ENCODE measurements at regions not wholly inside any gene's neighbourhood (a gene's known extent, or its start where the extent isn't known, plus 50 kb on each side); places are given as distances from the start of the nearest gene placed in this dataset.

DNA sequence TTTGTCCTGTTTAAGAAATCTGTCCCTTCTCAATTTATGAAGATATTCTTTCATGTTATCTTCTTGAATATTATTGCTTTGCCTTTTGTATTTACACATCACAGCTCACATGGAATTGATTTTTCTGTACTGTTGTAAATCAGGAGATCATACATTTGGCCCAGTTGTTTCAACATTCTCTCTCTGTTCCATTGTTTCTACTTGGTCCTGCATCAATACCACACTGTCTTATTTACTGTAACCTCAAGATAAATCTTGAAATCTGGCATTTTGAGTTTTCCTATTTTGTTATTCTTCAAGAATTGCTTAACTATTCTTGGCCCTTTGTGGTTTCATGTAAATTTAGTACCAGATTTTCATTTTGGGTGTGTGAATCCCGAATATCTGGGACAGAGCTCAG lies 121.7 kb upstream of the CCN2 start:
- DNase-seq (ENCODE audit: low read depth, low spot score) = no peak
- no peaks in the 10 kb centered on the region for H3K27me3 ChIP-seq (ENCODE audit: insufficient read depth, insufficient read length)
- no peaks in the 10 kb centered on the region for H3K9me3 ChIP-seq (ENCODE audit: insufficient read depth, low read length)
- H3K4me3 ChIP-seq (ENCODE audit: insufficient read length, low read depth) = no peak overlapping the region
- no peaks in the 10 kb centered on the region for H3K4me1 ChIP-seq (ENCODE audit: insufficient read depth, insufficient read length)
- no peaks in the 10 kb centered on the region for H3K36me3 ChIP-seq (ENCODE audit: insufficient read depth, insufficient read length, low read length)
- H3K9ac ChIP-seq (ENCODE audit: insufficient read length, low read depth) = no peak overlapping the region
- no peak for TF ChIP-seq SUZ12 (IDR thresholded peaks at IDR 0.05; ENCODE audit: extremely low read depth, insufficient read depth, insufficient read length)
- no peak for TF ChIP-seq YY1 (IDR thresholded peaks at IDR 0.05; ENCODE audit: insufficient read depth, insufficient read length)
- TF ChIP-seq ZNF274 (IDR thresholded peaks at IDR 0.05; ENCODE audit: low read depth, low read length) = no peak

DNA sequence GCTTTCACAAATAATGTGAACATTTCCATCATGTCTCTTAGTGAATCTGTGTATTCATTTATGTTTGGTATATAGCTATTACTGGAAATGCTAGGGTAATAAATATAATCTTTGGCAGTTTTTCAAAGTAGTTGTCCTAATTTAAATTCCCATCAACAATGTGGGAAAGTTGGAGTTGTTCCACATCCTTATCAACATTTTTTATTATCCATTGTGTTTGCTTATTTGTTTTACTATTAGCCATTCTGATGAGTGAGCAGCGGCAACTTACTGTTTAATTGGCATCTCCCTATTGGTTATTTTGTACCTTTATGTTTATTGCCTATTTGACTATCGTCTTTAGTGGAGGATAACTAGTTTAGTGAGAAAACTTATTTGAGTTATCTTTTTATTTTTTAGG lies 121.1 kb upstream of the CCN2 start:
- no peak for TF ChIP-seq ZNF274 (IDR thresholded peaks at IDR 0.05; ENCODE audit: low read depth, low read length)
- TF ChIP-seq YY1 (IDR thresholded peaks at IDR 0.05; ENCODE audit: insufficient read depth, insufficient read length) = no peak
- TF ChIP-seq SUZ12 (IDR thresholded peaks at IDR 0.05; ENCODE audit: extremely low read depth, insufficient read depth, insufficient read length) = no peak
- Histone ChIP-seq H3K27me3 (ENCODE audit: insufficient read depth, insufficient read length) (no peaks in the 10 kb centered on the region), H3K4me1 (ENCODE audit: insufficient read depth, insufficient read length) (no peaks in the 10 kb centered on the region), H3K9me3 (ENCODE audit: insufficient read depth, low read length) (no peaks in the 10 kb centered on the region), H3K4me3 (ENCODE audit: insufficient read length, low read depth) (no peak overlapping the region), H3K9ac (ENCODE audit: insufficient read length, low read depth) (no peak overlapping the region), H3K36me3 (ENCODE audit: insufficient read depth, insufficient read length, low read length) (no peaks in the 10 kb centered on the region)
- no peak for DNase-seq (ENCODE audit: low read depth, low spot score)

DNA sequence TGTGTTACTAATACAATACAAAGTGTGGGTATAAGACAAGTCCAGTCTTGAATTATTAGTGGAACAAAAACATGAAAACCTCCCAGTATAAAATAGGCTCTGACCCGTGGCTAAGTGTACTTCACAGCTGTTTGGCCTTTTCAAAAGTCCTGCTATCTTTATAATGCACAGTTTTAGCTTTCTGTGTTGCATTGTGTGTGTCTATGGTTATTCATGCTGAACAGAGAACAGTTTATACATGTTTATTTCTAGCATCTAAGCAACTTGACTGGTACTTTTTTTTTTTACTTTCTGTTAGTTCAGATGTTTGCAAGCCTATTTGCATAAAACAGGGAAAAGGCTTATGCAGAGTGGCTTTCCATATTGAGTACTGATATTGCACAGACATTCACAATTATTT lies 119.2 kb upstream of the CCN2 start:
- no peaks in the 10 kb centered on the region for H3K4me1 ChIP-seq (ENCODE audit: insufficient read depth, insufficient read length)
- TF ChIP-seq YY1 (IDR thresholded peaks at IDR 0.05; ENCODE audit: insufficient read depth, insufficient read length) = no peak
- H3K36me3 ChIP-seq (ENCODE audit: insufficient read depth, insufficient read length, low read length) = no peaks in the 10 kb centered on the region
- no peak overlapping the region for H3K9ac ChIP-seq (ENCODE audit: insufficient read length, low read depth)
- H3K9me3 ChIP-seq (ENCODE audit: insufficient read depth, low read length) = no peaks in the 10 kb centered on the region
- H3K27me3 ChIP-seq (ENCODE audit: insufficient read depth, insufficient read length) = no peaks in the 10 kb centered on the region
- no peak for DNase-seq (ENCODE audit: low read depth, low spot score)
- no peak overlapping the region for H3K4me3 ChIP-seq (ENCODE audit: insufficient read length, low read depth)

DNA sequence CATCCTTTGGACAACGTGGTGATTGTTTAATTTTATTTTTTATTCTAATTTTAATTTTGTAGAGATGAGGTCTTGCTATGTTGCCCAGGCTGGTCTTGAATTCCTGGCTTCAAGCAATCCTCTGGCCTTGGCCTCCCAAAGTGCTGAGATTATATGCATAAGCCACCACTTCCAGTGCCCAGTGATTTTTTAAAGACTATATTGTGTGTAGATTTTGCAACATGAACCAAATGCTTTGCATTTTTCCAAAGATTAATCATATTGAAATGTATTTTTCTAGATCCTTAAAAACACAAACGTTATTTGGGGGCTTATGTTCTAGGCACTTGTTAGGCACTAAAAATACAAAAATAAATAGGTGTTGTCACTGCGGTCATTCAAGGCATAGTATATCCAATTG lies 117.6 kb upstream of the CCN2 start:
- Histone ChIP-seq H3K9me3 (ENCODE audit: insufficient read depth, low read length) (no peaks in the 10 kb centered on the region), H3K4me3 (ENCODE audit: insufficient read length, low read depth) (no peak overlapping the region), H3K9ac (ENCODE audit: insufficient read length, low read depth) (no peak overlapping the region), H3K27me3 (ENCODE audit: insufficient read depth, insufficient read length) (no peaks in the 10 kb centered on the region), H3K4me1 (ENCODE audit: insufficient read depth, insufficient read length) (no peaks in the 10 kb centered on the region), H3K36me3 (ENCODE audit: insufficient read depth, insufficient read length, low read length) (no peaks in the 10 kb centered on the region)
- DNase-seq (ENCODE audit: low read depth, low spot score) = no peak
- TF ChIP-seq ZNF274 (IDR thresholded peaks at IDR 0.05; ENCODE audit: low read depth, low read length) (no peak), SUZ12 (IDR thresholded peaks at IDR 0.05; ENCODE audit: extremely low read depth, insufficient read depth, insufficient read length) (no peak), YY1 (IDR thresholded peaks at IDR 0.05; ENCODE audit: insufficient read depth, insufficient read length) (no peak)

DNA sequence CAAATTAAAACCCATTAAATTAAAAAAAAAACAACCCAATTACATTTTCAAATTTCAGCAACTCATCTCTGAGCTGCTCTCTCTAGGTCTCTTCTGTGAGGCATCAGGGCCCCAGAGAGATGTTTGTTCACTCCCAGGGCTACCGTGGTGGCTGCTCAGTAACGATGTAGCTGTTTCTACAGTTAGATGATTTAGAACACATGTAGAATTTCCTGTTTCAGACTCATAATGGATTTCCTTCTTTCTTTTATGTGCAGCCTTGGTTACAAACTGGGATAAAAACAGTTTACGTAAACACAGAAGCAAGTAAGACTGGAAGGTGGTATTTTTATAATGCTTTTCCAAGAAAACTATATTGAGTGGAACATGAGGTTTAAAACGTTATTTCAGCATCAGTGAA lies 116.1 kb upstream of the CCN2 start:
- Histone ChIP-seq H3K9me3 (ENCODE audit: insufficient read depth, low read length) (no peaks in the 10 kb centered on the region), H3K4me3 (ENCODE audit: insufficient read length, low read depth) (no peak overlapping the region), H3K9ac (ENCODE audit: insufficient read length, low read depth) (no peak overlapping the region), H3K36me3 (ENCODE audit: insufficient read depth, insufficient read length, low read length) (no peaks in the 10 kb centered on the region), H3K27me3 (ENCODE audit: insufficient read depth, insufficient read length) (no peaks in the 10 kb centered on the region), H3K4me1 (ENCODE audit: insufficient read depth, insufficient read length) (no peaks in the 10 kb centered on the region)
- no peak for DNase-seq (ENCODE audit: low read depth, low spot score)
- TF ChIP-seq ZNF274 (IDR thresholded peaks at IDR 0.05; ENCODE audit: low read depth, low read length) (no peak), YY1 (IDR thresholded peaks at IDR 0.05; ENCODE audit: insufficient read depth, insufficient read length) (no peak), SUZ12 (IDR thresholded peaks at IDR 0.05; ENCODE audit: extremely low read depth, insufficient read depth, insufficient read length) (no peak)

DNA sequence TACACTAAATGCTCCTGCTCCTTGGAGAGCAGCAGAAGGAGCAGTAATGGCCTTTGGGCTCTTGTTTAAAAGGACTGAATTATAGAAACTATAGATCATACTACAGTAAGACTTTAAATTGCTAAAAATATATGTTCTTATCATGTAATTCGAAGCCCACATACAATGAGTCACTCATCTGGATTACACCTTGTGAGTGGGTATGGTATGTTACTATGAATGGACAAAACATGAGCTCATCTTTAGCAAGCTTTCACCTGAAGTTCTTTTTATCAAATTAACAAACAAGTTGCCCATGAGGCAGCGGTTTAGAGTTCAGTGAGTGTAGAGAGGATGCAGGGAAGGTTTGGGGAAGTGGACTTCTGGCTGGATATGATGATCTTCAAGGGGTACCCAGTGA lies 114.4 kb upstream of the CCN2 start:
- H3K36me3 ChIP-seq (ENCODE audit: insufficient read depth, insufficient read length, low read length) = no peaks in the 10 kb centered on the region
- H3K9me3 ChIP-seq (ENCODE audit: insufficient read depth, low read length) = no peaks in the 10 kb centered on the region
- no peak overlapping the region for H3K4me3 ChIP-seq (ENCODE audit: insufficient read length, low read depth)
- TF ChIP-seq ZNF274 (IDR thresholded peaks at IDR 0.05; ENCODE audit: low read depth, low read length) (no peak), YY1 (IDR thresholded peaks at IDR 0.05; ENCODE audit: insufficient read depth, insufficient read length) (no peak), SUZ12 (IDR thresholded peaks at IDR 0.05; ENCODE audit: extremely low read depth, insufficient read depth, insufficient read length) (no peak)
- no peaks in the 10 kb centered on the region for H3K27me3 ChIP-seq (ENCODE audit: insufficient read depth, insufficient read length)
- H3K9ac ChIP-seq (ENCODE audit: insufficient read length, low read depth) = no peak overlapping the region
- no peak for DNase-seq (ENCODE audit: low read depth, low spot score)
- H3K4me1 ChIP-seq (ENCODE audit: insufficient read depth, insufficient read length) = no peaks in the 10 kb centered on the region

DNA sequence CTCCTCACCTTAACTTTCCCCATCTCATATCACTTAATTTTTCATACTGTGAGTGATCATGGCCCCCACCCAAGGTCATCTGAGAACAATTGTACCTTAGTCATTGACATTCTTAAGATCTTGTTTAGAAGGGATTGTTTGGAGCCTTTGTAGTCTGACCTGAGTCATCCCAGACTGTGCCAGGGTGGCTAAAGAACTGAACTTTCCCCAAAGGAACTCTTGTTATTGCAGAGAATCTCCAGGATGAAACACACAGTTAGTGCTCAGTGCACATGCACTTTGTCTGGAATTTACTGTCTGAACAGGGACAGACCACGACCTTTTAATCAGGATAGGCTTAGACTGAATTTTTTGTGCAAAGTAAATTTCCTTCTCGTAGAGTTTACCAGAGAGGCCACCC lies 112.6 kb upstream of the CCN2 start:
- Histone ChIP-seq H3K4me3 (ENCODE audit: insufficient read length, low read depth) (no peak overlapping the region), H3K36me3 (ENCODE audit: insufficient read depth, insufficient read length, low read length) (no peaks in the 10 kb centered on the region), H3K4me1 (ENCODE audit: insufficient read depth, insufficient read length) (no peaks in the 10 kb centered on the region), H3K27me3 (ENCODE audit: insufficient read depth, insufficient read length) (no peaks in the 10 kb centered on the region), H3K9me3 (ENCODE audit: insufficient read depth, low read length) (no peaks in the 10 kb centered on the region), H3K9ac (ENCODE audit: insufficient read length, low read depth) (no peak overlapping the region)
- TF ChIP-seq SUZ12 (IDR thresholded peaks at IDR 0.05; ENCODE audit: extremely low read depth, insufficient read depth, insufficient read length) (no peak), YY1 (IDR thresholded peaks at IDR 0.05; ENCODE audit: insufficient read depth, insufficient read length) (no peak), ZNF274 (IDR thresholded peaks at IDR 0.05; ENCODE audit: low read depth, low read length) (no peak)
- DNase-seq (ENCODE audit: low read depth, low spot score) = no peak

DNA sequence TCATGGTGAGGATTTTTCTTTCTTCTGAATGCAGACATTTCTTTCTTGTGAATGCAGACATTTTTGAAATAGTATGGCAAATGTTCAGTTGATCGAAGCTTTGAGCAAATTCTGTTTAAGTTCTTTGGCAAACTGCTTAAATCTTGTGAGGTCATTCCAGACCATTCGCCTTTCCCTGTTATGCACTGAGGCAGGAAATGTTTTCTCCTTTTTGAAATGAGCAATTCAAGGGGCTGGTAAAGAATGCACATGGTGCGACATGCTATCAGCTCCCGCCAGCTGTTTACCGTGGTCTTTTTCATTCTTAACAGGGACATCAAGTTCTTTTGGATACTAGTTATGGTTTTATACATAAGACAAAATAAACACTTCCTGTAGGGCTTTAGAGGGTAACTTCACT lies 112.0 kb upstream of the CCN2 start:
- no peak overlapping the region for H3K9ac ChIP-seq (ENCODE audit: insufficient read length, low read depth)
- DNase-seq (ENCODE audit: low read depth, low spot score) = no peak
- H3K36me3 ChIP-seq (ENCODE audit: insufficient read depth, insufficient read length, low read length) = no peaks in the 10 kb centered on the region
- H3K4me3 ChIP-seq (ENCODE audit: insufficient read length, low read depth) = no peak overlapping the region
- no peaks in the 10 kb centered on the region for H3K4me1 ChIP-seq (ENCODE audit: insufficient read depth, insufficient read length)
- no peaks in the 10 kb centered on the region for H3K9me3 ChIP-seq (ENCODE audit: insufficient read depth, low read length)
- TF ChIP-seq YY1 (IDR thresholded peaks at IDR 0.05; ENCODE audit: insufficient read depth, insufficient read length) (no peak), SUZ12 (IDR thresholded peaks at IDR 0.05; ENCODE audit: extremely low read depth, insufficient read depth, insufficient read length) (no peak), ZNF274 (IDR thresholded peaks at IDR 0.05; ENCODE audit: low read depth, low read length) (no peak)
- H3K27me3 ChIP-seq (ENCODE audit: insufficient read depth, insufficient read length) = no peaks in the 10 kb centered on the region
